IMR-90 (cell line): ENCODE measurements at regions not wholly inside any gene's neighbourhood (a gene's known extent, or its start where the extent isn't known, plus 50 kb on each side); places are given as distances from the start of the nearest gene placed in this dataset.

ENCODE experiments used
- ATAC-seq: fragments of 200-7000 bp; cut with Tn5 transposase; 2 replicates; pipeline ENCODE4 v1.9.1; 2020; ENCODE audit warnings: low read depth, mild to moderate bottlenecking, moderate library complexity
- BruUV-seq: library from RNA; stranded (reverse); fragments of 400-500 nt; replicated peaks from 2 replicates; lab custom pipeline; 2021; lab: Mats Ljungman, UMichigan
- CTCF ChIA-PET: fragments of 300-600 bp; formaldehyde crosslinking; extraction: SDS; loops from one replicate; lab custom pipeline; 2021; ENCODE audit warnings: antibody characterized with exemption; lab: Yijun Ruan, JAX
- POLR2A ChIA-PET: fragments of 300-600 bp; sonication (Branson Sonifier 250); formaldehyde crosslinking; loops from one replicate; lab custom pipeline; 2022; ENCODE audit warnings: antibody characterized with exemption; ENCODE audit not compliant: unreplicated experiment; lab: Charles Lee
- DNase-seq: peaks from one replicate; pipeline ENCODE4 v3.0.0; 2013
- H2AFZ ChIP-seq: replicated peaks from 2 replicates; pipeline ENCODE3; 2013; ENCODE audit warnings: low read length, mild to moderate bottlenecking; ENCODE audit not compliant: poor library complexity
- H2AK5ac ChIP-seq: 2 replicates; pipeline ENCODE4 v1.6.1; 2013; ENCODE audit warnings: low read depth, low read length, inconsistent platforms
- H2AK9ac ChIP-seq: replicated peaks from 2 replicates; pipeline ENCODE3; 2013; ENCODE audit warnings: mild to moderate bottlenecking, low read depth, low read length, moderate library complexity; ENCODE audit not compliant: poor library complexity
- H2BK120ac ChIP-seq: 2 replicates; pipeline ENCODE4 v1.6.1; 2013; ENCODE audit warnings: low read depth, low read length, inconsistent platforms
- H2BK15ac ChIP-seq: 3 replicates; pipeline ENCODE4 v1.6.1; 2013; ENCODE audit warnings: low read depth, low read length, inconsistent platforms
- H2BK20ac ChIP-seq: 2 replicates; pipeline ENCODE4 v1.6.1; 2013; ENCODE audit warnings: low read depth, mild to moderate bottlenecking, inconsistent platforms, low read length, moderate library complexity
- H2BK5ac ChIP-seq: 2 replicates; pipeline ENCODE4 v1.6.1; 2013; ENCODE audit warnings: mild to moderate bottlenecking, low read depth, low read length, inconsistent platforms; ENCODE audit not compliant: poor library complexity, severe bottlenecking
- H3K14ac ChIP-seq: replicated peaks from 2 replicates; pipeline ENCODE4 v1.6.1; 2013; ENCODE audit warnings: low read depth, low read length, inconsistent platforms
- H3K18ac ChIP-seq: 2 replicates; pipeline ENCODE4 v1.6.1; 2013; ENCODE audit warnings: low read depth, low read length, control low read depth
- H3K23ac ChIP-seq: 2 replicates; pipeline ENCODE4 v1.6.1; 2013; ENCODE audit warnings: low read depth, low read length, inconsistent platforms
- H3K27ac ChIP-seq: 2 replicates; pipeline ENCODE4 v1.5.1; 2013; ENCODE audit warnings: mild to moderate bottlenecking, control low read depth, low read length; ENCODE audit not compliant: insufficient read depth
- H3K27me3 ChIP-seq: 2 replicates; pipeline ENCODE4 v1.6.1; 2013; ENCODE audit warnings: low read length; ENCODE audit not compliant: control insufficient read depth, insufficient read depth
- H3K36me3 ChIP-seq: 2 replicates; pipeline ENCODE4 v1.6.1; 2013; ENCODE audit warnings: low read length, mixed read lengths; ENCODE audit not compliant: control insufficient read depth, insufficient read depth
- H3K4ac ChIP-seq: 2 replicates; pipeline ENCODE4 v1.6.1; 2013; ENCODE audit warnings: low read depth, low read length, inconsistent platforms
- H3K4me1 ChIP-seq: 2 replicates; pipeline ENCODE4 v1.6.1; 2013; ENCODE audit warnings: low read length, mixed read lengths; ENCODE audit not compliant: control insufficient read depth, insufficient read depth
- H3K4me2 ChIP-seq: 2 replicates; pipeline ENCODE4 v1.6.1; 2013; ENCODE audit warnings: low read depth, mild to moderate bottlenecking, control low read depth, low read length, moderate library complexity
- H3K4me3 ChIP-seq: 2 replicates; pipeline ENCODE4 v1.5.1; 2013; ENCODE audit warnings: low read depth, mild to moderate bottlenecking, control low read depth, low read length, moderate library complexity; ENCODE audit not compliant: insufficient read depth
- H3K56ac ChIP-seq: 2 replicates; pipeline ENCODE4 v1.6.1; 2013; ENCODE audit warnings: low read length, inconsistent platforms; ENCODE audit not compliant: insufficient read depth; ENCODE audit errors: extremely low read depth
- H3K79me1 ChIP-seq, 2 experiments: 2 replicates each; pipeline ENCODE4 v1.6.1; 2013; ENCODE audit warnings: low read length in 2 of 2, inconsistent platforms in 1 of 2, low read depth in 1 of 2
- H3K9ac ChIP-seq: 2 replicates; pipeline ENCODE4 v1.6.1; 2013; ENCODE audit warnings: low read depth, low read length, control low read depth
- H3K9me1 ChIP-seq: 2 replicates; pipeline ENCODE4 v1.6.1; 2013; ENCODE audit warnings: low read length, inconsistent platforms; ENCODE audit not compliant: insufficient read depth
- H3K9me3 ChIP-seq: 2 replicates; pipeline ENCODE4 v1.6.1; 2013; ENCODE audit warnings: low read length; ENCODE audit not compliant: control insufficient read depth, insufficient read depth
- H4K20me1 ChIP-seq: 2 replicates; pipeline ENCODE4 v1.6.1; 2013; ENCODE audit warnings: low read length, inconsistent platforms; ENCODE audit not compliant: insufficient read depth
- H4K5ac ChIP-seq: 2 replicates; pipeline ENCODE4 v1.6.1; 2013; ENCODE audit warnings: mild to moderate bottlenecking, low read depth, low read length, control low read depth
- H4K8ac ChIP-seq, 2 experiments: 2 replicates each; pipeline ENCODE4 v1.6.1; 2013; ENCODE audit warnings: low read depth in 2 of 2, low read length in 2 of 2, control low read depth in 1 of 2, inconsistent platforms in 1 of 2
- H4K91ac ChIP-seq: 2 replicates; pipeline ENCODE4 v1.6.1; 2013; ENCODE audit warnings: low read depth, low read length, inconsistent platforms; ENCODE audit not compliant: insufficient read depth
- BHLHE40 ChIP-seq: fragments of 150-350 bp; IDR thresholded peaks from 2 replicates; pipeline ENCODE4 v1.6.1; 2016; ENCODE audit warnings: mild to moderate bottlenecking, low read depth, low read length
- CEBPB ChIP-seq: IDR thresholded peaks from 2 replicates; pipeline ENCODE4 v1.6.1; 2012; ENCODE audit warnings: low read depth, low read length, improper control_type of control experiment
- CHD1 ChIP-seq: IDR thresholded peaks from 2 replicates; pipeline ENCODE4 v1.6.1; 2012; ENCODE audit warnings: low read depth, low read length, improper control_type of control experiment
- CTCF ChIP-seq: conservative IDR thresholded peaks from 2 replicates; pipeline ENCODE4 v1.5.1; 2012; ENCODE audit warnings: mild to moderate bottlenecking, low read depth, low read length, improper control_type of control experiment
- ELK1 ChIP-seq: fragments of 150-350 bp; IDR thresholded peaks from 2 replicates; pipeline ENCODE4 v1.6.1; 2016; ENCODE audit warnings: low read depth, mild to moderate bottlenecking, low read length, moderate library complexity, borderline replicate concordance
- FOS ChIP-seq: fragments of 150-350 bp; IDR thresholded peaks from 2 replicates; pipeline ENCODE4 v1.6.1; 2016; ENCODE audit warnings: low read depth, low read length
- MAFK ChIP-seq: IDR thresholded peaks from 2 replicates; pipeline ENCODE4 v1.6.1; 2012; ENCODE audit warnings: low read depth, low read length, improper control_type of control experiment
- MAZ ChIP-seq: IDR thresholded peaks from 2 replicates; pipeline ENCODE4 v1.6.1; 2012; ENCODE audit warnings: low read depth, mild to moderate bottlenecking, low read length, improper control_type of control experiment, moderate library complexity, borderline replicate concordance
- MXI1 ChIP-seq: IDR thresholded peaks from 2 replicates; pipeline ENCODE4 v1.6.1; 2012; ENCODE audit warnings: low read depth, mild to moderate bottlenecking, low read length, moderate library complexity, borderline replicate concordance
- NFE2L2 ChIP-seq: fragments of 150-350 bp; IDR thresholded peaks from 2 replicates; pipeline ENCODE4 v1.6.1; 2016; ENCODE audit warnings: low read depth, mild to moderate bottlenecking, low read length
- POLR2A ChIP-seq: IDR thresholded peaks from 2 replicates; pipeline ENCODE4 v1.6.1; 2012; ENCODE audit warnings: mild to moderate bottlenecking, low read depth, low read length
- RAD21 ChIP-seq: IDR thresholded peaks from 2 replicates; pipeline ENCODE4 v1.6.1; 2012; ENCODE audit warnings: low read length, improper control_type of control experiment
- RCOR1 ChIP-seq: IDR thresholded peaks from 2 replicates; pipeline ENCODE4 v1.6.1; 2012; ENCODE audit warnings: mild to moderate bottlenecking, low read length, improper control_type of control experiment; ENCODE audit not compliant: insufficient replicate concordance
- RFX5 ChIP-seq: IDR thresholded peaks from 2 replicates; pipeline ENCODE4 v1.8.0; 2012; ENCODE audit warnings: low read depth, mild to moderate bottlenecking, low read length, moderate library complexity
- SMC3 ChIP-seq: fragments of 150-350 bp; IDR thresholded peaks from 2 replicates; pipeline ENCODE4 v1.6.1; 2016; ENCODE audit warnings: low read depth, mild to moderate bottlenecking, antibody characterized with exemption, low read length, moderate library complexity
- USF2 ChIP-seq: fragments of 150-350 bp; IDR thresholded peaks from 2 replicates; pipeline ENCODE4 v1.6.1; 2017; ENCODE audit warnings: mild to moderate bottlenecking, antibody characterized with exemption, low read length, low read depth
- WGBS, 2 experiments: methylation state at CpG; one replicate each; pipeline versions ENCODE4 v1.1.5 to v1.1.7; 2013; ENCODE audit warnings: missing lambda C conversion rate in 2 of 2; ENCODE audit not compliant: insufficient read length in 1 of 2; ENCODE audit errors: extremely low coverage in 2 of 2; 5-methylcytosine and 5-hydroxymethylcytosine counted together
- dilution Hi-C: fragments of 300-500 bp; cut with HindIII; formaldehyde crosslinking; loops from one replicate; pipeline ENCODE4 v1.14.3; 2018; ENCODE audit warnings: low sequenced_read_pairs; ENCODE audit not compliant: unreplicated experiment
- in situ Hi-C: fragments of 300-500 bp; cut with MboI; formaldehyde crosslinking; loops from 3 replicates; pipeline ENCODE4 v1.14.3; 2019; ENCODE audit warnings: low sequenced_read_pairs, inconsistent platforms, mixed read lengths
- intact Hi-C: fragments of 100-400 bp; cut with micrococcal nuclease; formaldehyde crosslinking; loops from 2 replicates; pipeline ENCODE4 v1.10.0; 2022

- Histone ChIP-seq H3K27me3 (no peaks in the 10 kb centered on the region), H4K20me1 (no peaks in the 10 kb centered on the region), H2AK9ac (no peak overlapping the region), H3K9me1 (no peaks in the 10 kb centered on the region), H3K4me3 (no peak overlapping the region), H4K5ac (no peak overlapping the region), H3K9me3 (no peaks in the 10 kb centered on the region), H3K9ac (no peak overlapping the region), H3K14ac (no peak overlapping the region), H2BK15ac (no peak overlapping the region), H3K36me3 (no peaks in the 10 kb centered on the region), H3K18ac (no peak overlapping the region), H2BK120ac (no peak overlapping the region), H3K4ac (no peak overlapping the region), H3K56ac (no peak overlapping the region), H4K8ac (no peak overlapping the region), H3K23ac (no peak overlapping the region), H2BK5ac (no peak overlapping the region), H4K91ac (no peak overlapping the region), H3K4me1 (no peaks in the 10 kb centered on the region), H3K4me2 (no peak overlapping the region), H3K79me1 (no peaks in the 10 kb centered on the region), H2BK20ac (no peak overlapping the region), H3K27ac (no peak overlapping the region), H2AFZ (no peak overlapping the region), H2AK5ac (no peak overlapping the region)
- CTCF ChIA-PET, result no interaction called here
- dilution Hi-C loops, result no loop called here
- in situ Hi-C loops, result no loop called here
- BruUV-seq, result no TSS peak
- TF ChIP-seq FOS (no peak), RAD21 (no peak), CEBPB (no peak), CHD1 (no peak), MAFK (no peak), RFX5 (no peak), ELK1 (no peak), BHLHE40 (no peak), USF2 (no peak), SMC3 (no peak), MAZ (no peak), POLR2A (no peak), RCOR1 (no peak), NFE2L2 (no peak), CTCF (no peak), MXI1 (no peak)
- 33% methylated on average over 1 of the region's 3 CpGs; no CpG with 5 or more reads in 1 of the 2 experiments for WGBS, 2 experiments
- intact Hi-C loops, result no loop called here
- no peak for ATAC-seq
- POLR2A ChIA-PET, result no interaction called here
- no peak for DNase-seq
Measured at GRCh38 chr5:87722286-87722685, 309.6 kb upstream of the CCNH start.
